Peyer's patch (tissue), 4 donors: ENCODE measurements at regions not wholly inside any gene's neighbourhood (a gene's known extent, or its start where the extent isn't known, plus 50 kb on each side); places are given as distances from the start of the nearest gene placed in this dataset.

Experiments used
- DNase-seq, 3 donors: peaks; one replicate each; pipeline ENCODE4 v3.0.0-alpha.2; 2017 to 2019
- H3K27ac ChIP-seq, 4 donors: fragments of 200-600 bp; sonication (generic); one replicate each; pipeline ENCODE4 v1.5.1; 2016 to 2019
- H3K27me3 ChIP-seq, 2 donors: fragments of 200-600 bp; sonication (generic); one replicate each; pipeline ENCODE4 v1.5.1; 2019
- H3K36me3 ChIP-seq, 3 donors: fragments of 200-600 bp; sonication (generic); one replicate each; pipeline ENCODE4 v1.5.1; 2016 to 2019
- H3K4me1 ChIP-seq, 4 donors: fragments of 200-600 bp; sonication (generic); one replicate each; pipeline ENCODE4 v1.5.1; 2016 to 2019
- H3K4me3 ChIP-seq, 4 donors: fragments of 200-600 bp; sonication (generic); 1 replicate in 3 of 4; 2 replicates in 1 of 4; pipeline ENCODE4 v1.5.1; 2016 to 2019; ENCODE audit warnings: mild to moderate bottlenecking in 1 of 4
- H3K9me3 ChIP-seq, 4 donors: fragments of 200-600 bp; sonication (generic); one replicate each; pipeline ENCODE4 v1.5.1; 2016 to 2019; ENCODE audit warnings: mild to moderate bottlenecking in 1 of 4
- CTCF ChIP-seq, 6 experiments: fragments of 450-650 bp in 4 of 6; fragments of 200-600 bp in 2 of 6; sonication (generic) in 1 of 6; IDR thresholded peaks; one replicate each; pipeline ENCODE4 v1.5.1; 2017 to 2019; ENCODE audit warnings: antibody characterized with exemption in 6 of 6, mild to moderate bottlenecking in 3 of 6, moderate library complexity in 1 of 6
- POLR2A ChIP-seq, 2 donors: fragments of 450-650 bp; IDR thresholded peaks; one replicate each; pipeline ENCODE4 v1.5.1; 2017; ENCODE audit warnings: antibody characterized with exemption in 2 of 2, mild to moderate bottlenecking in 2 of 2, moderate library complexity in 2 of 2

- no peak overlapping the region for H3K27ac ChIP-seq
- H3K4me1 ChIP-seq, result no peaks in the 10 kb centered on the region
- TF ChIP-seq CTCF (IDR thresholded peaks at IDR 0.05) (no peak), POLR2A (IDR thresholded peaks at IDR 0.05) (no peak)
- no peak overlapping the region for H3K4me3 ChIP-seq
- no peaks in the 10 kb centered on the region for H3K27me3 ChIP-seq
- DNase-seq, result no peak
- no peaks in the 10 kb centered on the region for H3K36me3 ChIP-seq
- no peaks in the 10 kb centered on the region for H3K9me3 ChIP-seq
Measured at GRCh38 chr18:70621710-70622109, 332.9 kb downstream of the SOCS6 start.

GRCh38 chr18:70620837-70621612 is 332.2 kb downstream of the SOCS6 start:
- no peaks in the 10 kb centered on the region for H3K36me3 ChIP-seq
- H3K4me1 ChIP-seq, result no peaks in the 10 kb centered on the region
- H3K4me3 ChIP-seq, result no peak overlapping the region
- no peaks in the 10 kb centered on the region for H3K27me3 ChIP-seq
- no peak overlapping the region for H3K27ac ChIP-seq
- no peaks in the 10 kb centered on the region for H3K9me3 ChIP-seq
- TF ChIP-seq POLR2A (IDR thresholded peaks at IDR 0.05) (no peak), CTCF (IDR thresholded peaks at IDR 0.05) (no peak)
- no peak for DNase-seq

GRCh38 chr18:70617020-70617763 is 328.3 kb downstream of the SOCS6 start:
- TF ChIP-seq POLR2A (IDR thresholded peaks at IDR 0.05), result no peak
- TF ChIP-seq CTCF (IDR thresholded peaks at IDR 0.05), result no peak
- Histone ChIP-seq H3K4me3 (no peak overlapping the region), H3K27me3 (no peaks in the 10 kb centered on the region), H3K36me3 (no peaks in the 10 kb centered on the region), H3K27ac (no peak overlapping the region), H3K9me3 (no peaks in the 10 kb centered on the region), H3K4me1 (no peaks in the 10 kb centered on the region)
- no peak for DNase-seq

GRCh38 chr18:70600225-70600925 is 311.5 kb downstream of the SOCS6 start:
- Histone ChIP-seq H3K36me3 (no peaks in the 10 kb centered on the region), H3K4me1 (no peaks in the 10 kb centered on the region), H3K27ac (no peak overlapping the region), H3K9me3 (no peaks in the 10 kb centered on the region), H3K4me3 (no peak overlapping the region), H3K27me3 (no peaks in the 10 kb centered on the region)
- DNase-seq, result no peak
- TF ChIP-seq CTCF (IDR thresholded peaks at IDR 0.05) (no peak), POLR2A (IDR thresholded peaks at IDR 0.05) (no peak)

GRCh38 chr18:70598406-70598805 is 309.6 kb downstream of the SOCS6 start:
- DNase-seq, result no peak
- no peak for TF ChIP-seq POLR2A (IDR thresholded peaks at IDR 0.05)
- Histone ChIP-seq H3K27ac (no peak overlapping the region), H3K27me3 (no peaks in the 10 kb centered on the region), H3K4me3 (no peak overlapping the region), H3K9me3 (no peaks in the 10 kb centered on the region), H3K36me3 (no peaks in the 10 kb centered on the region), H3K4me1 (no peaks in the 10 kb centered on the region)

GRCh38 chr18:70582981-70583380 is 294.1 kb downstream of the SOCS6 start:
- Histone ChIP-seq H3K4me1 (no peaks in the 10 kb centered on the region), H3K27me3 (no peaks in the 10 kb centered on the region), H3K36me3 (no peaks in the 10 kb centered on the region), H3K27ac (no peak overlapping the region), H3K4me3 (no peak overlapping the region), H3K9me3 (no peaks in the 10 kb centered on the region)
- TF ChIP-seq POLR2A (IDR thresholded peaks at IDR 0.05) (no peak), CTCF (IDR thresholded peaks at IDR 0.05) (no peak)
- no peak for DNase-seq
